NCI-H146 (cell line): ENCODE measurements at regions not wholly inside any gene's neighbourhood (a gene's known extent, or its start where the extent isn't known, plus 50 kb on each side); places are given as distances from the start of the nearest gene placed in this dataset.
"Not testable (repeated sequence)": the region's sequence is repeated elsewhere in the genome, so short reads cannot be mapped to it uniquely, and the experiment has no call there.

ENCODE experiments used
- DNase-seq: peaks from one replicate; lab custom pipeline; 2025; lab: John Stamatoyannopoulos, UW

DNA sequence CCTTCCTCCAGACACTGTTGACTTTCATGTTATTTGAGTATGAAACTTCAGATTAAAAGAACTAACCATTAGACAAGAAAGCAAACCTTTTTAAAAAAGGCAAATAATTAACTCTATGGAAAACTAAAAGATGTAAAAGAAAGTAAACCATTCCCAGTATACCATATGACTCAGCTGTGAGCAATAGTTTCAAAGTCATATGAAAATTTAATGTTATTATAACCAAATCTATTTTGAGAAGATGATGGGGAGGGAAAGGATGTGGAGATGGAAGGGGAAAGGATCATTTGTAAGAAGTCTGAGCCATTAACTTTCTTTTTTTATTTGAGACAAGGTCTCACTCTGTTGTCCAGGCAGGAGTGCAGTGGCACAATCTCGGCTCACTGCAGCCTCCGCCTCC is 131.8 kb downstream of the IRX5 start:
- no peak for DNase-seq

DNA sequence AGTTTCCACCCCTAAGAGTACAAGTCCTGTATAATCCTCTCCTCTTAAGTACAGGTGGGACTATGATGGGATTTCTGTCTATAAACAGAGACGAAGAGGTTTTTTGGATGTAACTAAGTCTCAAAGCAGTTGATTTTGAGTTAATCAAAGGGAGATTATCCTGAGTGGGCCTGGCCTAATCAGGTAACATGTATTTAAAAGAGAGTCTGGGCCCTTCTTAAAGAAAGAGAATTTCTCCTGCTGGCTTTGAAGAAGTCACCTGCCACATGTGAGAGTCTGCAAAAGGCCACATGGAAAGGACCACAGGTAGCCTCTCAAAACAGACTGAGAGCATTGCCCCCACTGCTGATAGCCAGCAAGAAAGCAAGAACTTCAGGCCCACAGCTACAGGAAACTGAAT is 142.3 kb downstream of the IRX5 start:
- no peak for DNase-seq

DNA sequence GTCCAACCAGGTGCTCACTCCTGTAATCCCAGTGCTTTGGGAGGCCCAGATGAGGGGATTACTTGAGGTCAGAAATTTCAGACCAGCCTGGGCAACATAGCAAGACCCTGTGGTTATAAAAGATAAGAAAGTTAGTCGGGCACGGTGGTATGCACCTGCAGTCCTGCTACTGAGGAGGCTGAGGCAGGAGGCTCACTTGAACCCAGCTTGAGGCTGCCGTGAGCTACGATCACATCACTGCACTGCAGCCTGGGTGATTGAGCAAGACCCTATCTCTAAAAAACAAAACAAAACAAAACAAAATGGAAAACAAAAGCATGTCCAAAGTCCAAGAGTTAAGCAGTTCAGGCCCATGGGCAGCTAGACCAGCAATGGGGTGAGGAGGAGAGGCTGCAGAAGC is 143.2 kb downstream of the IRX5 start:
- DNase-seq, result no peak

DNA sequence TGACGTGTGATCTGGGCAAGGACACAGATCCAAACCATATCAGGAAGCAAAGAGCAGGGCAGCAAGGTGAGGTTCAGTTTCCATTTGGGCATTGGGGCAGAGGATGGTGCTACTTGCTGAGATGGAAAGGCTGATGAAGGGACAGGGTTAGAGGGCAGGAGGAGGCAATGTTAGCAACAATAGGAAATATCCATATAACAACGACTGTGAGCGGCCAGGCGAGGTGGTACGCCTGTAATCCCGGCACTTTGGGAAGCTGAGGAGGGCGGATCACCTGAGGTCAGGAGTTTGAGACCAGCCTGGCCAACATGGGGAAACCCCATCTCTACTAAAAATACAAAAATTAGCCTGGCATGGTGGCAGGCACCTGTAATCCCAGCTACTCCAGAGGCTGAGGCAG is 144.5 kb downstream of the IRX5 start:
- DNase-seq, result not testable (repeated sequence)

DNA sequence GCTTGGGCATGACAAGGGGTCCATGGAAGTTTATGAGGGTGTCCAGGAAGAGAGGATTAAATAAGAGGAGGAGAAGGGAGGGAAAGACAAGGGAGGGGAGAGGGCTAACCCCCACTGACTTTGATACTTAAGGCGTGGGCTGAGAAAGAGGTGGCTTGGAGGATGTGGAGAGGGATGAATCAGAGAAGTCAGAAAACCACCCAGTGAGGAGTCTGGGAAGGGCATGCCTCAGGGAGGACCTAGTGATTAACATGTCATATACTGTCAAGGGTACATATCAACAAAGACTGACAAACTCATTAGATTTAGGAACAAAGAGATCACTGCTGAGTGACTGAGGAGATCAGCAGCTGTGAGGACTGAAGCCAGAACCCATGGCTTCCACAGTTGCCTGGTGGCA is 145.4 kb downstream of the IRX5 start:
- no peak for DNase-seq

DNA sequence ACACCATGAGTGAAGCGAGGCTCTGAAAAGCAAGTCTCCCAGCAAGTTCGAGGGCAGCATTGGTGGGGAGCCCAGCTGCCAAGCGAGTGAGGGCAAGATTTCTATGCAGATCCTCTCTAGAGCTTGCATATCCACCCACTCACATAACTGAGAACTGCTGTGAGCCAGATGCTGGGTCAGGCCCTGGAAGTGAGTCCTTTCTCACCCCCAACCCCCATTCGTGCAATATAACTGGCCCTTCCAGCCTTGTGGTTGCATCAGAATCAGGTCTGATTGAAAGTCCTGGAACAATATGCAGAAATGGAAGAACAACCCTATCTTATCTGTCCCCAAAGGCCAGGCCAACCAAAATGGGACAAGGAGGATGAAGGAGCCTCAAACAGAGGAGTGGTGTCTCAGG is 146.6 kb downstream of the IRX5 start:
- DNase-seq, result no peak

DNA sequence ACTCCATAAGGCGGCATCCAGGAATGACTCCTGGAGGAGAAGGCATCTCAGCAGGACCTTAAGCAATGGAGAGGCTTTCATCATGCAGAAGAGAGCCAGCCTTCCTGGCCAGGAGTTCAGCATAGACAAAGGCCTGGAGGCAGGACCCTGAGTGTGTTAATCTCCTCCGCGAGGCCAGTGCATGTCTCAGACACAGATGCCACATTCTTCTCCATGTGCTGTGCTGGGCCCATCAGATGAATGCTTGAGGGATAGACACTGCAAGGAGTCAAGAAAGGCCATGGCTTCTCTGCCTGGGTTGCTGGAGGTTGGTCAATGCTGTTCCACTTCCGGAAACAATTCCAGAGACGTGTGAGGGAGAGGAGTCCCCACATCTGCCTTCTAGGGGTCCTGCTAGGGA is 147.5 kb downstream of the IRX5 start:
- DNase-seq, result no peak

DNA sequence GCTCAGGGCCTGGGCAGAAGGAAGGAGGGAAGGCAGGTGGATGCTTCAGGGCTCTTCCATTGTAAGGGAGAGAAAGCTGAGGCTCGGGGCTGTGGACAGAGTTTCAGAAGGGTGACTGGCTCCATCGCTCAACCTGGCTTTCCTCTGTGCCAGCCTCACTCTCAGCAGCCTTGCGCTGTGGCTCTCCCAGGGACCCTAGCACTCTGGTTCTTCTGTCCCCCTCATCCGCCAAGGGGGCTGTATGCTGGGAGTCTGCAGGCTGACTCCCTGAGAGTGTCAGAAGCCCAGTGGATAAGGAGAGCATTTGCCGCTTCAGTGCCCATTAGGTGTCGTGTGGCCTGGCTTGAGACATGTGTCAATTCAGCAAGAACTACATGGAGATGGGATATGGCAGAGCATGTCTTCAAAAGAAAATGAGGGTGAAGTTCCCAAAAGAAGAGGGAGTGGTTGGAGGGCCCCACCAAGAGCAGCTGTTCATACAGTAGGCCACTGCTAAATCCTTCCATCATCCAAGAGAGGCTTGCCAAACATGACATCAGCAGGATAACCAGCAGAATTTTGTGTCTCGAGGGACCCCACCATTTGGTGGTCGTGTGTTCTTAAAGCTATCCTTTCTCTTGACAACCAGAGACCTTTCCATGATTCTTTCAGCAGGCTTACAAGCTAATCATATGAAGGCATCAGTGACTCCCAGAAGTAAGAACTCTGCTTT is 148.2 kb downstream of the IRX5 start:
- DNase-seq, result no peak

DNA sequence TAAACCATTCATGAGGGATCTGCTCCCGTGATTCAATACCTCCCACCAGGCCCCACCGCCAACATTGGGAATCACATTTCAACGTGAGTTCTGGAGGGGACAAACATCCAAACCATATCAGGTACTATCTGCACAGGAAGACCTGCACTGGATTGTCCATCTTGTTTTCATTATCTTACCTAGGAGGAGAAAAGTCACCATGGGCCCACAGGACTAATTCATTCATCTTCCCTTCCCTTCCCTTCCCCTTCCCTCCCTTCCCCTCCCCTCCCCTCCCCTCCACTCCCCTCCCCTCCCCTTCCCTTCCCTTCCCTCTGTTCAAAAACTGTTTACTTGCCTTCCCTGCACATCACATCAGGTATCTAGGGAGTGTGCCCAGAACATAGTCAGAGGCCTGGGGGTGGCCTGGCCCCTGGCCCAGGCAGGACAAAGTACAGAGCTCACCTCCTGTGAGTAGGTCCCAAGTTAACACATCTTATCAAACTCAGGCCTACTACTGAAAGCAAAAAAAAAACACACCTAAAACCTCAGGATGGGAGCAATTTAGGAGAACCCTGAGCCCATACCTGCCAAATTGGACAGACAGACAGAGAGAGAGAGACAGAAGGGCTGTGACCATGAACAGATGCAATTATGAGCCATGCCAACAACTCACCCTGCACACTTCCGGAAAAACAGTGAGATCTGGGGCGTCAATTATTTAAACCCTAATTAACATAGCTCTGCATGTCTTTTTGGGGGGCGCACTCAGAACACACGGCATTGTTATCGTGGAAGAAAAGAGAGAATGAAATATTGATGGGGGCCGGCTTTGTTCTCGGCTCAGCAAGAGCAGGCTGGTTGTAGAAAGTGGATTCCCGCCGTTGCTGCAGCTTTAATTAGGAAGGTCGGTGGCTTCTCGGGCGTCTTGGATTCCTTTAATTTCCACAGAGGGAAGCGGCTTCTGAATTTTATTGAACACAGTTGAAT is 151.2 kb downstream of the IRX5 start:
- no peak for DNase-seq

DNA sequence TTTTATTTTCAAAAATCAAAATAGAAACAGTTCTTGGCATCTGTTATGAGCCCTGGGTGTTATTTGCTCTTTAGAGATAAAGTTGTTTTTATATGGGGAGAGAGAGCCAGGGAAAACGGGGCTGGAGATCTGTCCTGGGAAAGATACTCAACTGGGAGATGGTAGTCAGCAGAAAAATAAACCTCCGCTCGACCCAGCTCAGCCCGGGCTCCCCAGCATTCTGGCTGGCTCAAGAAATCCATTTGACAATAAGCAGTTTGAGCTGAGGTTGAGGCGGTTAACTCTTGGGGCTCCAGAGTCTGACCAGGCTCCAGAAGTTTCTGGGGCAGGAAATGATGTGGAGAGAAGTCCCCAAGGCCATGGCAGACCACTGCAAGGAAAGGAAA is 151.9 kb downstream of the IRX5 start:
- DNase-seq, result no peak

DNA sequence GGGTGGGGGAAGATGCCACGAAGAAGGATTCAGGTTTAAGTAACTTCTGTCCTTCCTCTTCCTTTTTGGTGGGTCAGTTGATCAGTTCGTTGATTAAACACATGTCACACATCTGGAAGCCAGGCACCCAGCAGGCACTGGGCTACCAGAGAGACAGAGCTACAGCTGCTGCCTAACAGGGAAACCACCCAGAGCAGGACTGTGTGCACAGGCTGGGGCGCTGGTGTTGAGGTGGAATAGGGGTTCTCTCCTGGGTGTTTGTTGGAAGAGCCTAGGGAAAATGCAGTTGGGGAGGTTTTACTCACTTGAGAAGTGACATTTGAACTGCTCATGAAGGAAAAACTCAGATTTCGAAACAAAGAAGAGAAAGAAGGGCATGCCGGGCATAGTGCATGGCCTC is 152.4 kb downstream of the IRX5 start:
- DNase-seq, result no peak

DNA sequence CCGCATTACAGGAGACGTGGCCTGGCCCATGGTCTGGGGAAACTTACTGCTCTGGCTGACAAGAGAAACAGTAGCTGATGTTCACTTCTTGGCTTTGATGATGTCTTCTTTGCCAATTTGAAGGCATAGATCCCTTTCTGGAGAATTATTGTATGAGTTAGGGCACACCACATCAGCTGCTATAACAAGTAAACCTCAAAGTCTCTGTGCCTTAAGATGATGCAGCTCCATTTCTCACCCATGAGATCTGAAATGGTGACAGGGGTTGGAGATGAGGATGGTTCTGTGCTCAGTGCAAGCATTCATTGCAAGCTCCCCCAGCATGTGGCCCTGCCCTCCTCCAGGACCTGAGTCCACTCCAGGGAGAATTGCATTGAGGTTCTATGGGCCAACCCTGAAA is 157.4 kb downstream of the IRX5 start:
- no peak for DNase-seq

DNA sequence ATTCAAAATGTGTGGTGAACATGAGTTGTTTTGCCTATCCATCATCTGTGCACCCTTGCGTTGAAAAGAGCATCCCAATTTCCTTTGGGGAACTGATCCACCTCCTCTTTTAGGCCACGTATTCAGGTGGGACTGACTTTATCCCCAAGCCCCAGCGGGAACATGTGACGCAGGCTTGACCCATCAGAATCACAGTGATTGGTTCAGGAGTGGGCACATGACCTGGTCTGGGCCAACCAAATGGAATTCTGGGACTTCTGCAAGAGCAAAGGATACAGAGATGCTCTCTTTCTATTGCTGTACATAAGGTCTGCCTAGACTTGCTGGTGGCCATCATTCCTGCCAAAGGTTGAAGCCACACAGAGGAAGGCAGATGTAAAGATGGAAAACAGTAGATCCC is 158.9 kb downstream of the IRX5 start:
- DNase-seq, result no peak

DNA sequence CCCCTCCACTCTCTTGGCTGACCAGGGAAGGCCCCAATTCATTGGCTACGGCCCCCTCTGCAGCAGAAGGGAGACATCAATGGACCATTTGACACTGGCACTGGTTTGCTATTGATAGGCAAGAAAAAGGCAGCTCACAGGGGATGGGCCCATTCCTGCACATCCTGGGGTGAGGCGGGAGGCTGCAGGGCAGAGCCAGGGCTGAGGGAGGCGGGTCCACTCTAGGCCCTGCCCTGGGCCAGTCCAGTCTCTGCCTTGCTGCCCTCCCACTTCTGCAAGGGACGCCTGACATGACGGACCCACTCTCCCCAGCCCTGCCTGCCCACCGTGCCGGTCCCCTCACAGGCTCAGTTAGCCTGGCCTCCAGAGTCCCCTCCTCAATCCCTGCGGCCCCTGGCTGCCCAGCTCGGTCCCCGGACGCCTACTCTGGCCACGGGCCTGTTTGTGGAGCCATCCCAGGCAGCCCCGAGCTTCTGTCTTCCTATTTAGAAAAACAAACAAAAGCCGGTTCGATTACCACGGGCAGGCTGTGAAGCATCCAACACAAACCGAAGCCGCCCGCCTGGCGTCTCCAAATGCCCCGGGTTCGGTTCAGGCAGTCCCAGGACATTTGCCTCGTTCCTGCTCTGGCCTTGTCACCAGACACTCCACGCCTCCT is 160.7 kb downstream of the IRX5 start:
- DNase-seq, result no peak

DNA sequence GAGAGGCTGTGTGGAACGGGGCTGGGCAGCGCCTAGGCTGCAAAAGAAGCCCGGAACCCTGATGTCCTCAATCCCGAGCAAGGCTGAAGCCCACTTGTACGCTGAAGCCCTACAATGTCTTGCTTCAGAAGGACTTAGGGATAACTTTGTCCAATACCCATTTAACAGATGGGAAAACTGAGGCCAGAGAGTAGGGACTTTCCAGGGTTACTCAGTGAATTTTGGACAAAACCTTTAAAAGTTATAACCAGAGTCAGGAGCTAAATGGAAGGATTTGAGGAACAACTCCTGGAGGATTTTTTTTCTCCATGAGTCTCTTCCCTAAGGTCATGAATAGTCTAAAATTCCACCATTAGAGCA is 161.2 kb downstream of the IRX5 start:
- no peak for DNase-seq

DNA sequence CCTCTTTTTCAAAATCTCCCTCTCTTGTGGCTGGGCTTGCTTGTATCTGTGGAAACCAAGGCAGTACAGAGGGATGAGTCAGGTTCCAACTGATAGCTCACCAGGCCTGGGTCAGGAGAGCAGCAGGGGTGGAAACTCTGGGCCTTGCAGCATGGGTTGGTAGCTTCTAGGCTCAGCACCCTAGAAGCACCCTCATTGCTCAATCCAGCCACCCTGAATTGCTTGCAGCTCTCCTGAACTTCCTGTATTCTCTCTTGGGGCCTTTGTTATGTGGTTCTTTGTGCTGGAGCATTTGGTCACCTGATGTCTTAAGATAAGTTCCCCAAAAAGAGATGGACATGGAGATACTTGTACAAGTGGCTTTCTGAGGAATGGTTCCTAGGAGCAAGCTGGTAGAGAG is 169.4 kb downstream of the IRX5 start:
- DNase-seq, result no peak

DNA sequence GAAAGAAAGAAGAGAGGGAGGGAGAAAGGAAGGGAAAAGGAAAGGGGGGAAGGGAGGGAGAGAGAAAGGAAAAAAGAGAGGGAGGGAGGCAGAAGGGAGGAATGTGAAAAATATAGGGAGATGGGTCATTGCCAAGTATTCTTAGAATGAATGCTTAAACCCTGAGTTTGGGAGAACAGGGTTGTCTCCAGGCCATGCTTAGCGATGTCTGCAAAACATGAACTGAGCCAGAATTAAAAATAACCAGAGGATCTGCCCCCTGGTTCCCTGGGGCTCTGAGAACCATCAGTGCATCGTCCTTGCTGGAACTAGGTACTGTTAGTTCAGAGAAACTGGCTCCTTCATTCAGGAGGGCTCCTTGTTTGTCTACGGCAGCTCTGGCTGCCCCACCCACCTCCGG is 170.4 kb downstream of the IRX5 start:
- no peak for DNase-seq

DNA sequence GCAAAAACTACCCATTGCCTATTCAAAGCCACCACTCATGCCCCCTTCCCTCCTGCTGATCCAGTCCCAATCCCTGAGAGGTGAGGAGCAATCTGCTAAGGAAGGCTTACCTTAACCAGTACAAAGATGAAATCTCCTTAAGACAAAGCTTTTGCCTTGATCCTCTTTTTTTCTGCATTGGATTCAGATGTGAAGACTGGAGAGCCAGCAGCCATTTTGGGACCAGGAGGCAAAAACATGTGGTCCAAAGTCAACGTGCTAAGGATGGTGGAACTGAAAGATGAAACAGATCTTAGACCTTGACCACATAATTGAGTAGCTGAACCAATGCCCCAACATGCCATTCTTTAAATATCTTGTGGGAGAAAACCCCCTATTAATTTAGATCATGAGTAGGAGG is 171.4 kb downstream of the IRX5 start:
- no peak for DNase-seq

DNA sequence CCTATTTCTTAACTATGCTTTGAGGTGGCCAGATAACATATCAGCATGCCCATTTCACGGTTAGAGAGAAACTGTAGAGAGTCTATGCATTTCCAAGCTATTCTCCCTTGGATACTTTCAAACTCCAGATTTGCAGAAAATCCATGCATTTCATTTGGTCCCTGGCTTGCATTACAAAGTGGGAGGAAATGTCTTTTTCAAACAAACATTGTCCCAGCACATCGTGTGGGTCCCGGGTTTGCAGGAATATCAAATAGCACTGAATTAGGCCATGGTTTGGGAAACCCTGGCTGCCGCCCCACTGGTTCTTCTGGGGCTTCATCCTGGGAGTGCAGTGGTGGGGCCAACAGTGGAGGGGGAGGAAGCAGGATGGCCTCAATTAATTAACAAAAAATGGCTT is 171.9 kb downstream of the IRX5 start:
- DNase-seq, result no peak

DNA sequence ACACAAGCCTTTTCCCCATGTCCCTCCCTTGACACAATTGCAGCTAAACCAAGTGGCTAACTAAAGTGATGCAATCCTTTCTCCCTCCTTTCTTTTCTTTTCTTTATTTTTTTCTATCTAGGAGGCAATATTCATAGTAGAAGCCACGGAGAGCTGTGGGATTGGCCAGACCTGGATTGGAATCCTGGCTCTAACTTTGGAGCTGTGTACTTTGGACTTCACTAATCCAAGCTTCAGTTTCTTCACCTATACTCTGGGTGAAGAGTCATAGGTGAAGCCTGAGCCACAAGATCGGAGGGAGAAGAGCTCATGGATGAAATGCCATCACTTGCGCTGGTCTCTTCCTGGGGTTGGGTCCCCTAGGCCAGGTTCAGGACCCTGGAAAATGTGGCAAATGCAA is 177.2 kb downstream of the IRX5 start:
- DNase-seq, result no peak

DNA sequence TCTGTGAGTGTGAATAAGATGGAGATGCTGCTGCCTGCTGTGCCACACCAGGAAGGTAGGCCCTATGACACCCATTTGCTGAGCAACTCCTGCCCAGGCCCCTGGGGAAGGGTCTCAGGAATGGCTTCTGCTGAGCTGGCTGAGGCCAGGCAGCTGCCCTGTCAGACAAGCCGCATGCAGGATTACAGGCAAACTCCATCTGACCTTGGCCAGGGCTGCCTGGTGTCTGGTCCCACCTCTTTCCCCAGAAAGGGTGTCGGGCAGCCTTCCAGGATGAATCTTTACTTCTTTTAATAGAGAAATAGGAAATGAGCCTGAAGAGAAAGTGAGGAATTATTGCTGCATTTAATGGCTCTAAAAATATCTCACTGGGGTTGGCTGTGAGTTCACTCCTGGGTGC is 182.5 kb downstream of the IRX5 start:
- no peak for DNase-seq

DNA sequence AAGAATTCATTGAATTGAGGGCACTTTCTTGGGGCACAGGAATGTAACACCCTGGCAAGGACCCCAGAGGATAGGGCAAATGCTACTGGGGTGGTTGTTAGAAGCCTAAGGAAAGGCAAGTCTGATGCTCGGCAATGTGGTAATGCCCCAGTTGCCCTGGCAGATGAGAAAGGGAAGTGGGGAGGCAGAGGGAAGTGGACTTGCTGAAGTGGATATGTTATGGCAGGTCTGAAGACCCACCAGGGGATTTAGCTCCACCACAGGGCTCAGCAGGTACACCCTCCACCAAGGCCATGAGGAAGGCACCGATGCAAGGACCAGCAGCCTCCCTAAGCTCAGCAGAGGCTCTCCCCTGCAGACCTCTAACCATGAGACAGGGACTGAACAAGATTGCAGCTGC is 184.8 kb downstream of the IRX5 start:
- no peak for DNase-seq
